ENCODE measurements at regions not wholly inside any gene's neighbourhood (a gene's known extent, or its start where the extent isn't known, plus 50 kb on each side); places are given as distances from the start of the nearest gene placed in this dataset.

- no peaks in the 10 kb centered on the region for H3K36me3 ChIP-seq (ENCODE audit: insufficient read depth)
- WGBS, result 59% methylated on average over 3 of the region's 3 CpGs
- H3K4me1 ChIP-seq (ENCODE audit: insufficient read depth), result no peaks in the 10 kb centered on the region
- no peak overlapping the region for H3K4me3 ChIP-seq (ENCODE audit: low read depth, low read length)
- no peak for DNase-seq (ENCODE audit: extremely low spot score)
- no peak overlapping the region for H3K27ac ChIP-seq (ENCODE audit: low read depth)
Observed at GRCh38 chr2:23269747-23270146, 115.2 kb upstream of the KLHL29 start.

GRCh38 chr2:23270810-23271209 is 114.2 kb upstream of the KLHL29 start:
- DNase-seq (ENCODE audit: extremely low spot score), result no peak
- Histone ChIP-seq H3K4me3 (ENCODE audit: low read depth, low read length) (no peak overlapping the region), H3K27ac (ENCODE audit: low read depth) (no peak overlapping the region), H3K36me3 (ENCODE audit: insufficient read depth) (no peaks in the 10 kb centered on the region), H3K4me1 (ENCODE audit: insufficient read depth) (no peaks in the 10 kb centered on the region)
- WGBS, result 90% methylated on average over 1 of the region's 1 CpG

- no peak for DNase-seq (ENCODE audit: extremely low spot score)
- Histone ChIP-seq H3K4me3 (ENCODE audit: low read depth, low read length) (no peak overlapping the region), H3K27ac (ENCODE audit: low read depth) (no peak overlapping the region), H3K36me3 (ENCODE audit: insufficient read depth) (no peaks in the 10 kb centered on the region), H3K4me1 (ENCODE audit: insufficient read depth) (no peaks in the 10 kb centered on the region)
- WGBS, result 74% methylated on average over 4 of the region's 4 CpGs
Observed at GRCh38 chr2:23271230-23271629, 113.7 kb upstream of the KLHL29 start.

- no peak for DNase-seq (ENCODE audit: extremely low spot score)
- no peaks in the 10 kb centered on the region for H3K36me3 ChIP-seq (ENCODE audit: insufficient read depth)
- H3K4me1 ChIP-seq (ENCODE audit: insufficient read depth), result no peaks in the 10 kb centered on the region
- 83% methylated on average over 3 of the region's 3 CpGs for WGBS
- no peak overlapping the region for H3K27ac ChIP-seq (ENCODE audit: low read depth)
- H3K4me3 ChIP-seq (ENCODE audit: low read depth, low read length), result no peak overlapping the region
Observed at GRCh38 chr2:23273786-23274185, 111.2 kb upstream of the KLHL29 start.

GRCh38 chr2:23280401-23280800 is 104.6 kb upstream of the KLHL29 start:
- no peaks in the 10 kb centered on the region for H3K4me1 ChIP-seq (ENCODE audit: insufficient read depth)
- H3K27ac ChIP-seq (ENCODE audit: low read depth), result no peak overlapping the region
- H3K36me3 ChIP-seq (ENCODE audit: insufficient read depth), result no peaks in the 10 kb centered on the region
- DNase-seq (ENCODE audit: extremely low spot score), result no peak
- no peak overlapping the region for H3K4me3 ChIP-seq (ENCODE audit: low read depth, low read length)
- WGBS, result 96% methylated on average over 2 of the region's 2 CpGs

- no peak overlapping the region for H3K4me3 ChIP-seq (ENCODE audit: low read depth, low read length)
- 65% methylated on average over 3 of the region's 3 CpGs for WGBS
- no peak for DNase-seq (ENCODE audit: extremely low spot score)
- no peak overlapping the region for H3K27ac ChIP-seq (ENCODE audit: low read depth)
- H3K4me1 ChIP-seq (ENCODE audit: insufficient read depth), result peaks cover 2% of the 10 kb centered on the region
- no peaks in the 10 kb centered on the region for H3K36me3 ChIP-seq (ENCODE audit: insufficient read depth)
Observed at GRCh38 chr2:23283653-23284052, 101.3 kb upstream of the KLHL29 start.

- no peak overlapping the region for H3K4me3 ChIP-seq (ENCODE audit: low read depth, low read length)
- no peak overlapping the region for H3K27ac ChIP-seq (ENCODE audit: low read depth)
- no peak for DNase-seq (ENCODE audit: extremely low spot score)
- 55% methylated on average over 1 of the region's 1 CpG for WGBS
- H3K36me3 ChIP-seq (ENCODE audit: insufficient read depth), result no peaks in the 10 kb centered on the region
- peaks cover 2% of the 10 kb centered on the region for H3K4me1 ChIP-seq (ENCODE audit: insufficient read depth)
Observed at GRCh38 chr2:23285091-23285800, 99.7 kb upstream of the KLHL29 start.

- H3K27ac ChIP-seq (ENCODE audit: low read depth), result no peak overlapping the region
- H3K36me3 ChIP-seq (ENCODE audit: insufficient read depth), result no peaks in the 10 kb centered on the region
- no peak for DNase-seq (ENCODE audit: extremely low spot score)
- H3K4me1 ChIP-seq (ENCODE audit: insufficient read depth), result peaks cover 2% of the 10 kb centered on the region
- H3K4me3 ChIP-seq (ENCODE audit: low read depth, low read length), result no peak overlapping the region
- WGBS, result 63% methylated on average over 6 of the region's 6 CpGs
Observed at GRCh38 chr2:23286031-23286757, 98.8 kb upstream of the KLHL29 start.

GRCh38 chr2:23286758-23287704 is 97.9 kb upstream of the KLHL29 start:
- DNase-seq (ENCODE audit: extremely low spot score), result peak; percentile 81
- Histone ChIP-seq H3K27ac (ENCODE audit: low read depth) (no peak overlapping the region), H3K4me3 (ENCODE audit: low read depth, low read length) (no peak overlapping the region), H3K4me1 (ENCODE audit: insufficient read depth) (peaks cover 2% of the 10 kb centered on the region), H3K36me3 (ENCODE audit: insufficient read depth) (no peaks in the 10 kb centered on the region)
- 24% methylated on average over 6 of the region's 6 CpGs for WGBS

- DNase-seq (ENCODE audit: extremely low spot score), result no peak
- H3K4me1 ChIP-seq (ENCODE audit: insufficient read depth), result peaks cover 2% of the 10 kb centered on the region
- H3K27ac ChIP-seq (ENCODE audit: low read depth), result no peak overlapping the region
- no peaks in the 10 kb centered on the region for H3K36me3 ChIP-seq (ENCODE audit: insufficient read depth)
- no peak overlapping the region for H3K4me3 ChIP-seq (ENCODE audit: low read depth, low read length)
- WGBS, result 78% methylated on average over 2 of the region's 2 CpGs
Observed at GRCh38 chr2:23289671-23290070, 95.3 kb upstream of the KLHL29 start.

- 53% methylated on average over 2 of the region's 2 CpGs for WGBS
- DNase-seq (ENCODE audit: extremely low spot score), result no peak
- Histone ChIP-seq H3K36me3 (ENCODE audit: insufficient read depth) (no peaks in the 10 kb centered on the region), H3K27ac (ENCODE audit: low read depth) (no peak overlapping the region), H3K4me1 (ENCODE audit: insufficient read depth) (peaks cover 2% of the 10 kb centered on the region), H3K4me3 (ENCODE audit: low read depth, low read length) (no peak overlapping the region)
Observed at GRCh38 chr2:23291239-23291638, 93.7 kb upstream of the KLHL29 start.

GRCh38 chr2:23292024-23292423 is 93.0 kb upstream of the KLHL29 start:
- 94% methylated on average over 3 of the region's 3 CpGs for WGBS
- H3K27ac ChIP-seq (ENCODE audit: low read depth), result no peak overlapping the region
- H3K36me3 ChIP-seq (ENCODE audit: insufficient read depth), result no peaks in the 10 kb centered on the region
- no peak overlapping the region for H3K4me3 ChIP-seq (ENCODE audit: low read depth, low read length)
- no peak for DNase-seq (ENCODE audit: extremely low spot score)
- H3K4me1 ChIP-seq (ENCODE audit: insufficient read depth), result no peaks in the 10 kb centered on the region

GRCh38 chr2:23293063-23293462 is 91.9 kb upstream of the KLHL29 start:
- Histone ChIP-seq H3K4me1 (ENCODE audit: insufficient read depth) (no peaks in the 10 kb centered on the region), H3K4me3 (ENCODE audit: low read depth, low read length) (no peak overlapping the region), H3K27ac (ENCODE audit: low read depth) (no peak overlapping the region), H3K36me3 (ENCODE audit: insufficient read depth) (no peaks in the 10 kb centered on the region)
- 37% methylated on average over 6 of the region's 6 CpGs for WGBS
- DNase-seq (ENCODE audit: extremely low spot score), result no peak

All from urinary bladder (tissue), 3 donors.